Kidney (tissue), 13 donors: ENCODE measurements at regions not wholly inside any gene's neighbourhood (a gene's known extent, or its start where the extent isn't known, plus 50 kb on each side); places are given as distances from the start of the nearest gene placed in this dataset.

ENCODE experiments used
- DNase-seq, 5 donors: peaks; one replicate each; pipeline ENCODE4 v3.0.0-alpha.2; 2013 to 2020
- FAIRE-seq: peaks from 2 replicates; lab custom pipeline; 2012; peaks lifted over from hg19 to GRCh38; lab: Jason Lieb, UNC
- H3K27ac ChIP-seq, 2 donors: one replicate each; pipeline ENCODE4 v1.7.0; 2013; ENCODE audit warnings: low read depth in 2 of 2, low read length in 2 of 2, inconsistent platforms in 1 of 2
- H3K27me3 ChIP-seq: one replicate; pipeline ENCODE4 v1.7.1; 2013; ENCODE audit warnings: low read length, inconsistent platforms; ENCODE audit not compliant: control insufficient read depth, insufficient read depth
- H3K36me3 ChIP-seq, 3 donors: one replicate each; pipeline versions ENCODE4 v1.7.0 to v1.7.1; 2013; ENCODE audit warnings: low read length in 3 of 3, control low read depth in 1 of 3, inconsistent platforms in 1 of 3; ENCODE audit not compliant: insufficient read depth in 3 of 3, control insufficient read depth in 2 of 3
- H3K4me1 ChIP-seq, 3 donors: one replicate each; pipeline versions ENCODE4 v1.7.0 to v1.7.1; 2013; ENCODE audit warnings: low read length in 3 of 3, inconsistent platforms in 1 of 3, low read depth in 1 of 3; ENCODE audit not compliant: control insufficient read depth in 2 of 3, insufficient read depth in 2 of 3
- H3K4me3 ChIP-seq, 3 donors: one replicate each; pipeline versions ENCODE4 v1.7.0 to v1.8.1; 2013; ENCODE audit warnings: low read length in 3 of 3, control low read depth in 1 of 3, inconsistent platforms in 1 of 3
- H3K9ac ChIP-seq, 3 donors: one replicate each; pipeline versions ENCODE4 v1.7.0 to v1.7.1; 2013; ENCODE audit warnings: low read length in 3 of 3, control low read depth in 1 of 3, inconsistent platforms in 1 of 3
- H3K9me3 ChIP-seq, 3 donors: one replicate each; pipeline versions ENCODE4 v1.7.0 to v1.7.1; 2013; ENCODE audit warnings: low read length in 3 of 3, control low read depth in 1 of 3, inconsistent platforms in 1 of 3; ENCODE audit not compliant: control insufficient read depth in 2 of 3, insufficient read depth in 1 of 3
- intact Hi-C: fragments of 100-400 bp; cut with DNase I; formaldehyde crosslinking; loops from one replicate; pipeline ENCODE4 v1.11.1; 2022
- TF ChIP-seq, protein P1 (sequence below): IDR thresholded peaks from 3 replicates; pipeline ENCODE4 v1.5.1; 2012; ENCODE audit warnings: mild to moderate bottlenecking, moderate library complexity, borderline replicate concordance; ENCODE audit not compliant: insufficient read depth; ENCODE audit errors: extremely low read depth
- donor health status: control.
- donor health status: control.
- donor health status: control.
- donor health status: control.
- donor health status: control.
- donor health status: DM: yes; HTN: yes; CAD: no.
- donor health status: Normal renal cell carcinoma (clear cell type).

DNA sequence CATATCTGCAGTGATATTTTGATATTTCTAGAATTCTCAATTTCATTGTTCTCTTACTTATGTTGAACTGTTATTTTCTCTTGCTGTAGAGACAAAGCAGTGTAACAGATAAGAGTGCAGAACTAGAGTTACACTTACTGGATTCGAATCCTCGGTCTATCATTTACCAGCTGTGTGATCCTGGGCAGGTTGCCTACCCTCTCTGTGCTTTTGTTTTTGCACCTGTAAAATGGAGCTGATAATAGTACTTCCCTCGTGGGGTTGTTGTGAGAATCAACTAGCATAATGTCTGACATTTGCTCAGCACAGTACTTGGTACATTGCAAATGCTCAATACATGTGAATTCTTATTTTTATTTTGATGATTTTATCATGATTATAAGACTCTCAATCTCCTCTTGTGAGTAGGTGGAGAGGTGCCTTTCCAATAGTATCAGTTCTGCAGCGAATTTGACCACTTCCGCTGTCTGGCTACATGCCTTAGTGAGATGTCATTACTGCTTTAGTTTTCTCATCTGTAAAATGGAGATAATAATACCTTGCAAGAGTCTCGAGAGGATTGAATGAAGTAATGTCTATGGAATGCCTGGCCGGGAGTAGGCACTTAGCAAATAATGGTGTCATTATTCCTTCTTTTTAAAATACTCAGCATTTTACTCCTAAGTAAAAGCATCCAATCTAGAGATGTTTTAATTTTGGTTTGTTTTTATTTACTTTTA, 312.2 kb upstream of the MAF start:
- Histone ChIP-seq H3K27ac (no peak overlapping the region), H3K4me1 (no peaks in the 10 kb centered on the region), H3K4me3 (no peak overlapping the region), H3K36me3 (no peaks in the 10 kb centered on the region), H3K9ac (no peak overlapping the region), H3K9me3 (no peaks in the 10 kb centered on the region), H3K27me3 (no peaks in the 10 kb centered on the region)
- intact Hi-C loops, result no loop called here
- no peak for DNase-seq
- TF ChIP-seq, protein P1, sequence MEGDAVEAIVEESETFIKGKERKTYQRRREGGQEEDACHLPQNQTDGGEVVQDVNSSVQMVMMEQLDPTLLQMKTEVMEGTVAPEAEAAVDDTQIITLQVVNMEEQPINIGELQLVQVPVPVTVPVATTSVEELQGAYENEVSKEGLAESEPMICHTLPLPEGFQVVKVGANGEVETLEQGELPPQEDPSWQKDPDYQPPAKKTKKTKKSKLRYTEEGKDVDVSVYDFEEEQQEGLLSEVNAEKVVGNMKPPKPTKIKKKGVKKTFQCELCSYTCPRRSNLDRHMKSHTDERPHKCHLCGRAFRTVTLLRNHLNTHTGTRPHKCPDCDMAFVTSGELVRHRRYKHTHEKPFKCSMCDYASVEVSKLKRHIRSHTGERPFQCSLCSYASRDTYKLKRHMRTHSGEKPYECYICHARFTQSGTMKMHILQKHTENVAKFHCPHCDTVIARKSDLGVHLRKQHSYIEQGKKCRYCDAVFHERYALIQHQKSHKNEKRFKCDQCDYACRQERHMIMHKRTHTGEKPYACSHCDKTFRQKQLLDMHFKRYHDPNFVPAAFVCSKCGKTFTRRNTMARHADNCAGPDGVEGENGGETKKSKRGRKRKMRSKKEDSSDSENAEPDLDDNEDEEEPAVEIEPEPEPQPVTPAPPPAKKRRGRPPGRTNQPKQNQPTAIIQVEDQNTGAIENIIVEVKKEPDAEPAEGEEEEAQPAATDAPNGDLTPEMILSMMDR, result no peak
- no peak for FAIRE-seq

DNA sequence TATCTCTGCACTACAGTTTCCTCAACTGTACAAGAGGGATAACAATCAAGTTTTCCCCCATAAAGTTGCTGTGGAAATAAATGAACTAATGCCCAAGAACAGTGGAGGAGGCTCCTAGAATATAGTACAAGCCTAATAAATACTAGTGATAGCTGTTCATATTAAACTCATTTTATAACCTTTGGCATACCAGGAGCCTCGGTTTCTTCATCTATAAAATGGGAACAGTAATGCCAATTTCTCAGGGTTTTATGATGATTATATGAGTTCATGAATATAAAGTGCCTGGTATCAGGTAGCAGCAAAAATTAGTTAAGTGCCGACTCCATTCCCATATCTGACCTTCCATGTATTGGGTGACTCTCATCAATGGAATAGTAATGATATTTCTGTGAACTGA, 311.1 kb upstream of the MAF start:
- Histone ChIP-seq H3K27ac (no peak overlapping the region), H3K4me3 (no peak overlapping the region), H3K36me3 (no peaks in the 10 kb centered on the region), H3K9me3 (no peaks in the 10 kb centered on the region), H3K27me3 (no peaks in the 10 kb centered on the region), H3K4me1 (no peaks in the 10 kb centered on the region), H3K9ac (no peak overlapping the region)
- DNase-seq (no peak), FAIRE-seq (no peak)
- intact Hi-C loops, result no loop called here
- TF ChIP-seq, protein P1, result no peak

- H3K9ac ChIP-seq, result no peak overlapping the region
- H3K36me3 ChIP-seq, result no peaks in the 10 kb centered on the region
- no peak overlapping the region for H3K27ac ChIP-seq
- no peaks in the 10 kb centered on the region for H3K27me3 ChIP-seq
- H3K4me3 ChIP-seq, result no peak overlapping the region
- TF ChIP-seq, protein P1, result no peak
- intact Hi-C loops, result no loop called here
- no peak for DNase-seq
- no peak for FAIRE-seq
- no peaks in the 10 kb centered on the region for H3K9me3 ChIP-seq
- H3K4me1 ChIP-seq, result no peaks in the 10 kb centered on the region
Measured at GRCh38 chr16:79909571-79909970, 309.0 kb upstream of the MAF start.

- no peaks in the 10 kb centered on the region for H3K9me3 ChIP-seq
- H3K4me3 ChIP-seq, result no peak overlapping the region
- intact Hi-C loops, result no loop called here
- no peak for DNase-seq
- no peaks in the 10 kb centered on the region for H3K27me3 ChIP-seq
- TF ChIP-seq, protein P1, result no peak
- no peak for FAIRE-seq
- no peaks in the 10 kb centered on the region for H3K4me1 ChIP-seq
- H3K27ac ChIP-seq, result no peak overlapping the region
- H3K36me3 ChIP-seq, result no peaks in the 10 kb centered on the region
- no peak overlapping the region for H3K9ac ChIP-seq
Measured at GRCh38 chr16:79903471-79903870, 302.9 kb upstream of the MAF start.
